Stomach smooth muscle (tissue), 2 donors: ENCODE measurements at regions not wholly inside any gene's neighbourhood (a gene's known extent, or its start where the extent isn't known, plus 50 kb on each side); places are given as distances from the start of the nearest gene placed in this dataset.
"Not testable (repeated sequence)": the region's sequence is repeated elsewhere in the genome, so short reads cannot be mapped to it uniquely, and the experiment has no call there.

Experiments
- H3K27ac ChIP-seq: one replicate; pipeline ENCODE4 v1.7.0; 2013; ENCODE audit warnings: mild to moderate bottlenecking, low read length, inconsistent platforms
- H3K27me3 ChIP-seq, 2 donors: one replicate each; pipeline ENCODE4 v1.7.0; 2013; ENCODE audit warnings: low read length in 2 of 2; ENCODE audit not compliant: insufficient read depth in 2 of 2, control insufficient read depth in 1 of 2
- H3K36me3 ChIP-seq, 2 donors: one replicate each; pipeline ENCODE4 v1.7.0; 2013; ENCODE audit warnings: low read length in 2 of 2; ENCODE audit not compliant: control insufficient read depth in 2 of 2, insufficient read depth in 2 of 2
- H3K4me1 ChIP-seq: one replicate; pipeline ENCODE4 v1.7.0; 2013; ENCODE audit warnings: low read length; ENCODE audit not compliant: control insufficient read depth, insufficient read depth
- H3K4me3 ChIP-seq, 2 donors: one replicate each; pipeline ENCODE4 v1.7.0; 2013; ENCODE audit warnings: low read length in 2 of 2
- H3K9ac ChIP-seq, 2 donors: one replicate each; pipeline ENCODE4 v1.7.0; 2013; ENCODE audit warnings: low read length in 2 of 2, mild to moderate bottlenecking in 1 of 2
- H3K9me3 ChIP-seq, 2 donors: one replicate each; pipeline ENCODE4 v1.7.0; 2013; ENCODE audit warnings: low read length in 2 of 2; ENCODE audit not compliant: control insufficient read depth in 2 of 2
- donor health status: healthy.
- donor health status: Pancreatic carcinoma.

GRCh38 chr12:59453475-59453874 is 142.4 kb upstream of the SLC16A7 start:
- Histone ChIP-seq H3K4me1 (no peaks in the 10 kb centered on the region), H3K9me3 (no peaks in the 10 kb centered on the region), H3K9ac (no peak overlapping the region), H3K36me3 (no peaks in the 10 kb centered on the region), H3K27ac (no peak overlapping the region), H3K4me3 (no peak overlapping the region), H3K27me3 (no peaks in the 10 kb centered on the region)

GRCh38 chr12:59452746-59453145 is 143.1 kb upstream of the SLC16A7 start:
- Histone ChIP-seq H3K27me3 (no peaks in the 10 kb centered on the region), H3K36me3 (no peaks in the 10 kb centered on the region), H3K9ac (no peak overlapping the region), H3K9me3 (no peaks in the 10 kb centered on the region), H3K4me3 (no peak overlapping the region), H3K27ac (no peak overlapping the region), H3K4me1 (no peaks in the 10 kb centered on the region)

DNA sequence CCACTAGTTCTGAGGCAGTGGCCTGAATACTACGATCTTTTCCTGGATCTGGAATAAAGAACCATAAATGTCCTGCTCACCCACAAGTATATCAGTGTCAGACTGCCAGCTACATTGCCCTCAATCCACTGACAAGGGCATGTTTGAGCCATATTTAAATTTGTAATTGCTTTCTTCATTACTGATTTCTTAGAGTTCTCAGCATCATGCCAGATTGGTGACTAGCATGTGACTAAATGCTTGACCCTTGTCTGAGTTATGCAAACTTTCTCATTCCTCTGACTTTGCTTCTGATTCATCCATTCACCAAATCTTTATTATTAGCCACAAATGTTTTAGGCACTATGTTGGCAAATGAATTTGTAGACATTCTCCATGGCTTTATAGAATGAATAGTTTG is 143.6 kb upstream of the SLC16A7 start:
- Histone ChIP-seq H3K27me3 (no peaks in the 10 kb centered on the region), H3K4me1 (no peaks in the 10 kb centered on the region), H3K9ac (no peak overlapping the region), H3K9me3 (no peaks in the 10 kb centered on the region), H3K36me3 (no peaks in the 10 kb centered on the region), H3K27ac (no peak overlapping the region), H3K4me3 (no peak overlapping the region)

GRCh38 chr12:59446116-59446515 is 149.7 kb upstream of the SLC16A7 start:
- H3K4me3 ChIP-seq, result no peak overlapping the region
- no peaks in the 10 kb centered on the region for H3K4me1 ChIP-seq
- no peak overlapping the region for H3K9ac ChIP-seq
- no peak overlapping the region for H3K27ac ChIP-seq
- H3K36me3 ChIP-seq, result no peaks in the 10 kb centered on the region
- H3K27me3 ChIP-seq, result no peaks in the 10 kb centered on the region
- no peaks in the 10 kb centered on the region for H3K9me3 ChIP-seq

DNA sequence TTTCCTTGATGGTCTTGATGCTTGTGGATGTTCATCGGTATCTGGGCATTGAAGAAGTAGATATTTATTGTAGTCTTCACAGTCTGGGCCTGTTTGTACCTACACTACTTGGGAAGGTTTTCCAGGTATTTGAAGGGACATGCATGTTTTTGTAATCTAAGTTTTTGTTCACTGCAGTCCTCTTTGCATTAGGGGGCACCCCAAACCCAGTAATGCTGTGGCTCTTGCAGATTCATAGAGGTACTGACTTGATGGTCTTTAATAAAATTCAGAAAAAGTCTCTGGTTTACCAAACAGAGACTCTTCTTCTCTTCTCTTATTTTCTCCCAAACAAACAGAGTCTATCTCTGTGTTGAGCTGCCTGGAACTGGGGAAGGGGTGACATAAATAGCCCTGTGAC is 150.9 kb upstream of the SLC16A7 start:
- Histone ChIP-seq H3K4me3 (no peak overlapping the region), H3K36me3 (no peaks in the 10 kb centered on the region), H3K9ac (no peak overlapping the region), H3K27me3 (no peaks in the 10 kb centered on the region), H3K4me1 (no peaks in the 10 kb centered on the region), H3K9me3 (no peaks in the 10 kb centered on the region), H3K27ac (no peak overlapping the region)

GRCh38 chr12:59432057-59432456 is 163.8 kb upstream of the SLC16A7 start:
- H3K4me1 ChIP-seq, result no peaks in the 10 kb centered on the region

GRCh38 chr12:59431266-59431665 is 164.6 kb upstream of the SLC16A7 start:
- Histone ChIP-seq H3K4me1 (no peaks in the 10 kb centered on the region), H3K27ac (no peak overlapping the region), H3K9ac (no peak overlapping the region), H3K4me3 (no peak overlapping the region), H3K27me3 (no peaks in the 10 kb centered on the region), H3K36me3 (no peaks in the 10 kb centered on the region), H3K9me3 (no peaks in the 10 kb centered on the region)

More at GRCh38 chr12:59432057-59432456, 163.8 kb upstream of the SLC16A7 start:
- Histone ChIP-seq H3K27ac (no peak overlapping the region), H3K27me3 (no peaks in the 10 kb centered on the region), H3K36me3 (no peaks in the 10 kb centered on the region), H3K9ac (no peak overlapping the region), H3K9me3 (no peaks in the 10 kb centered on the region), H3K4me3 (no peak overlapping the region)

DNA sequence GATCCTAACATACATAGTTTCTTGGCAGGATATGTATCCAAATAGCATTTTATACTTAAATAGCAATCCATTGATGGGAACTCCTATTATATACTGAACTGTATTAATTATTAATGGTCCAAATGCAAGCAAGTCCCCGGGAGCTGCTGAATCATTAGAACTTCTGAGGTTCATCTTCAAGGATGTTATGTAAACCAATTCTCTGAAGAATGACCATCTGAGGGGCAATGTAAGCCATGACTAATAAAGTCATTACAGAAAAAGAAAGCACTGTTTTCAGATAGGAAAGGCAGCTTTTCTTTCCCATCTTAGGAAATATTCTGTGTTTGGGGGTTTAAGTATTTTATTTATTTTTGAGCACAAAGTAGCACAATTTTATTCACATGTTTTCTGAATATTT is 166.1 kb upstream of the SLC16A7 start:
- H3K27ac ChIP-seq, result no peak overlapping the region
- no peaks in the 10 kb centered on the region for H3K27me3 ChIP-seq
- no peaks in the 10 kb centered on the region for H3K9me3 ChIP-seq
- no peak overlapping the region for H3K9ac ChIP-seq
- no peaks in the 10 kb centered on the region for H3K4me1 ChIP-seq
- no peak overlapping the region for H3K4me3 ChIP-seq
- no peaks in the 10 kb centered on the region for H3K36me3 ChIP-seq

DNA sequence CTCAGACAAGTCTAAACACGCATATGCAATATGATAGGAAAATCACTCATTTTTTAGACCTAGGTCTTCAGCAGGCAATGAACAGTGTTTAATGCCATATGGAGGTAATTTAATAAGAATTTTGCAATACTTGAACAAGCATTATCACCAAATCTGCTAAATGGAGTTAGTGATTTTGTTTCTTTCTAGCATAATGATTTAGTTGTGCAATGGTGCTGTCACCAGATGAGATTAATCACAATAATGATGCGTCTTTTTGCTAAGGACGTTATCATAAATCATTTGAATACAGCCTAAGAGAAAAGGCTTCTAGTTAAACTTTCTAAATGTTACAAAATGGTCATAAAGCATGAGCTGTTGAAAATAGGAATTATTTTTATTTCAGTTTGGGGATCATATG is 170.0 kb upstream of the SLC16A7 start:
- no peak overlapping the region for H3K4me3 ChIP-seq
- H3K9ac ChIP-seq, result no peak overlapping the region
- no peak overlapping the region for H3K27ac ChIP-seq
- H3K4me1 ChIP-seq, result no peaks in the 10 kb centered on the region
- H3K9me3 ChIP-seq, result no peaks in the 10 kb centered on the region
- no peaks in the 10 kb centered on the region for H3K36me3 ChIP-seq
- H3K27me3 ChIP-seq, result no peaks in the 10 kb centered on the region

GRCh38 chr12:59424666-59425065 is 171.2 kb upstream of the SLC16A7 start:
- H3K9me3 ChIP-seq, H3K4me3 ChIP-seq, H3K9ac ChIP-seq, H3K36me3 ChIP-seq, H3K27me3 ChIP-seq, H3K4me1 ChIP-seq, H3K27ac ChIP-seq: not testable (repeated sequence)

GRCh38 chr12:59414051-59414450 is 181.8 kb upstream of the SLC16A7 start:
- no peaks in the 10 kb centered on the region for H3K27me3 ChIP-seq
- H3K9me3 ChIP-seq, result no peaks in the 10 kb centered on the region
- H3K9ac ChIP-seq, result no peak overlapping the region
- H3K36me3 ChIP-seq, result no peaks in the 10 kb centered on the region
- H3K4me1 ChIP-seq, result no peaks in the 10 kb centered on the region
- H3K27ac ChIP-seq, result no peak overlapping the region
- no peak overlapping the region for H3K4me3 ChIP-seq

DNA sequence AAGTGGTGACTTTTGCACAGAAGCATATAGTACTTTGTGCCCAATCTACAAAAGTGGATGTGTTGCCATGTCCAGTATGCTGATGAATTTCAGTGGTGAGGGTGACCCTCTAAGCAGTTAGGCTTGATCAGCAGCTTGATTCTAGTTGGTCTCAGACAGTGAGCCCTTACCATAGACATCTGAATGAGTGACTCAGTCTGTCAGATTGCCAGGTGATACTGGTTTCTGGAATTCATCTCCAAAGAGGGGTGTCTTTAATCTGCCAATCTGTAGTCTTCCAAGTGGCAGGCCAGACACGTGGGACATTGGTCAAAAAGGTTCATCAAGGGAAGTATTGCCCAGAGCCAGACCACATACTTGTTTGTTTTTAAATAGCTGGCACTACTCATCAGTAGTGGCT is 187.4 kb upstream of the SLC16A7 start:
- no peaks in the 10 kb centered on the region for H3K36me3 ChIP-seq
- H3K4me3 ChIP-seq, result no peak overlapping the region
- H3K27ac ChIP-seq, result no peak overlapping the region
- no peaks in the 10 kb centered on the region for H3K4me1 ChIP-seq
- no peaks in the 10 kb centered on the region for H3K9me3 ChIP-seq
- H3K9ac ChIP-seq, result no peak overlapping the region
- H3K27me3 ChIP-seq, result no peaks in the 10 kb centered on the region
